ENCODE measurements at regions not wholly inside any gene's neighbourhood (a gene's known extent, or its start where the extent isn't known, plus 50 kb on each side); places are given as distances from the start of the nearest gene placed in this dataset.
"Not testable (repeated sequence)": the region's sequence is repeated elsewhere in the genome, so short reads cannot be mapped to it uniquely, and the experiment has no call there.

DNA sequence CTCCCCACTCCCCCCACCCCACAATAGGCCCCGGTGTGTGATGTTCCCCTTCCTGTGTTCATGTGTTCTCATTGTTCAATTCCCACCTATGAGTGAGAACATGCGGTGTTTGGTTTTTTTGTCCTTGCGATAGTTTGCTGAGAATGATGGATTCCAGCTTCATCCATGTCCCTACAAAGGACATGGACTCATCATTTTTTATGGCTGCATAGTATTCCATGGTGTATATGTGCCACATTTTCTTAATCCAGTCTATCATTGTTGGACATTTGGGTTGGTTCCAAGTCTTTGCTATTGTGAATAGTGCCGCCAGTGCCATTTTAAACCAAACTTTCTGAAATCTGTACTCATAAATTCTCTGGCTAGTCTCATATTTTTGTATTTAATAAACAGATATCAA, 85.3 kb upstream of the MAGI3 start:
- TF ChIP-seq, protein P1, sequence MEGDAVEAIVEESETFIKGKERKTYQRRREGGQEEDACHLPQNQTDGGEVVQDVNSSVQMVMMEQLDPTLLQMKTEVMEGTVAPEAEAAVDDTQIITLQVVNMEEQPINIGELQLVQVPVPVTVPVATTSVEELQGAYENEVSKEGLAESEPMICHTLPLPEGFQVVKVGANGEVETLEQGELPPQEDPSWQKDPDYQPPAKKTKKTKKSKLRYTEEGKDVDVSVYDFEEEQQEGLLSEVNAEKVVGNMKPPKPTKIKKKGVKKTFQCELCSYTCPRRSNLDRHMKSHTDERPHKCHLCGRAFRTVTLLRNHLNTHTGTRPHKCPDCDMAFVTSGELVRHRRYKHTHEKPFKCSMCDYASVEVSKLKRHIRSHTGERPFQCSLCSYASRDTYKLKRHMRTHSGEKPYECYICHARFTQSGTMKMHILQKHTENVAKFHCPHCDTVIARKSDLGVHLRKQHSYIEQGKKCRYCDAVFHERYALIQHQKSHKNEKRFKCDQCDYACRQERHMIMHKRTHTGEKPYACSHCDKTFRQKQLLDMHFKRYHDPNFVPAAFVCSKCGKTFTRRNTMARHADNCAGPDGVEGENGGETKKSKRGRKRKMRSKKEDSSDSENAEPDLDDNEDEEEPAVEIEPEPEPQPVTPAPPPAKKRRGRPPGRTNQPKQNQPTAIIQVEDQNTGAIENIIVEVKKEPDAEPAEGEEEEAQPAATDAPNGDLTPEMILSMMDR (IDR thresholded peaks at IDR 0.05; ENCODE audit: low read length) = not testable (repeated sequence)
- TF ChIP-seq EZH2phosphoT487 (IDR thresholded peaks at IDR 0.05; ENCODE audit: low read length); EZH2 (optimal IDR thresholded peaks at IDR 0.05; ENCODE audit: low read depth, low read length): not testable (repeated sequence)
